Omental fat pad (tissue), 3 donors: ENCODE measurements at regions not wholly inside any gene's neighbourhood (a gene's known extent, or its start where the extent isn't known, plus 50 kb on each side); places are given as distances from the start of the nearest gene placed in this dataset.
"Not testable (repeated sequence)": the region's sequence is repeated elsewhere in the genome, so short reads cannot be mapped to it uniquely, and the experiment has no call there.

Experiments
- ATAC-seq: fragments of 150-250 bp; one replicate; pipeline ENCODE4 v1.9.1; 2016; ENCODE audit warnings: mild to moderate bottlenecking, moderate library complexity; ENCODE audit not compliant: low FRiP score
- DNase-seq: peaks from one replicate; pipeline ENCODE4 v3.0.0-alpha.2; 2019; ENCODE audit warnings: low spot score
- CTCF ChIP-seq, 3 donors: fragments of 450-650 bp; IDR thresholded peaks; one replicate each; pipeline ENCODE4 v1.5.1; 2016 to 2017; ENCODE audit warnings: antibody characterized with exemption in 3 of 3, mild to moderate bottlenecking in 3 of 3, moderate library complexity in 2 of 3

- ATAC-seq (no peak), DNase-seq (no peak)
- no peak for TF ChIP-seq CTCF (IDR thresholded peaks at IDR 0.05)
Measured at GRCh38 chr5:90338712-90339372, 70.7 kb downstream of the CETN3 start.

GRCh38 chr5:90337449-90338052, 72.0 kb downstream of the CETN3 start:
- no peak for TF ChIP-seq CTCF (IDR thresholded peaks at IDR 0.05)
- DNase-seq (no peak), ATAC-seq (no peak)

GRCh38 chr5:90336752-90337151, 72.8 kb downstream of the CETN3 start:
- DNase-seq (no peak), ATAC-seq (no peak)
- TF ChIP-seq CTCF (IDR thresholded peaks at IDR 0.05) = no peak

- DNase-seq = no peak
- no peak for TF ChIP-seq CTCF (IDR thresholded peaks at IDR 0.05)
- no peak for ATAC-seq
Measured at GRCh38 chr5:90334741-90335140, 74.8 kb downstream of the CETN3 start.

GRCh38 chr5:90329911-90330310, 79.6 kb downstream of the CETN3 start:
- TF ChIP-seq CTCF (IDR thresholded peaks at IDR 0.05) = no peak
- ATAC-seq (no peak), DNase-seq (no peak)

GRCh38 chr5:90326995-90327394, 82.6 kb downstream of the CETN3 start:
- DNase-seq (no peak), ATAC-seq (no peak)
- TF ChIP-seq CTCF (IDR thresholded peaks at IDR 0.05) = no peak

GRCh38 chr5:90325093-90325492, 84.5 kb downstream of the CETN3 start:
- no peak for DNase-seq
- no peak for TF ChIP-seq CTCF (IDR thresholded peaks at IDR 0.05)
- no peak for ATAC-seq

- not testable (repeated sequence) for DNase-seq, ATAC-seq
Measured at GRCh38 chr5:90320348-90320747, 89.2 kb downstream of the CETN3 start.
